NB4 (cell line): ENCODE measurements at regions not wholly inside any gene's neighbourhood (a gene's known extent, or its start where the extent isn't known, plus 50 kb on each side); places are given as distances from the start of the nearest gene placed in this dataset.
"Not testable (repeated sequence)": the region's sequence is repeated elsewhere in the genome, so short reads cannot be mapped to it uniquely, and the experiment has no call there.

ENCODE experiments used
- DNase-seq: peaks from one replicate; pipeline ENCODE4 v3.0.0; 2010; ENCODE audit warnings: low read depth
- H3K4me3 ChIP-seq: one replicate; pipeline ENCODE4 v1.5.1; 2011; ENCODE audit warnings: mild to moderate bottlenecking, low read depth, low read length, moderate library complexity
- MAX ChIP-seq: IDR thresholded peaks from 2 replicates; pipeline ENCODE4 v1.6.1; 2011; ENCODE audit warnings: low read depth, low read length
- MYC ChIP-seq: IDR thresholded peaks from 2 replicates; pipeline ENCODE4 v1.6.1; 2011; ENCODE audit warnings: low read depth, low read length
- POLR2A ChIP-seq: IDR thresholded peaks from 2 replicates; pipeline ENCODE4 v1.6.1; 2011; ENCODE audit warnings: mild to moderate bottlenecking; ENCODE audit not compliant: insufficient read length; ENCODE audit errors: extremely low read depth
- TF ChIP-seq, protein P1 (sequence below): IDR thresholded peaks from one replicate; pipeline ENCODE4 v1.5.1; 2012; ENCODE audit warnings: low read depth, low read length

GRCh38 chr2:59756150-59756549 lies 797.3 kb downstream of the BCL11A start:
- TF ChIP-seq, protein P1, sequence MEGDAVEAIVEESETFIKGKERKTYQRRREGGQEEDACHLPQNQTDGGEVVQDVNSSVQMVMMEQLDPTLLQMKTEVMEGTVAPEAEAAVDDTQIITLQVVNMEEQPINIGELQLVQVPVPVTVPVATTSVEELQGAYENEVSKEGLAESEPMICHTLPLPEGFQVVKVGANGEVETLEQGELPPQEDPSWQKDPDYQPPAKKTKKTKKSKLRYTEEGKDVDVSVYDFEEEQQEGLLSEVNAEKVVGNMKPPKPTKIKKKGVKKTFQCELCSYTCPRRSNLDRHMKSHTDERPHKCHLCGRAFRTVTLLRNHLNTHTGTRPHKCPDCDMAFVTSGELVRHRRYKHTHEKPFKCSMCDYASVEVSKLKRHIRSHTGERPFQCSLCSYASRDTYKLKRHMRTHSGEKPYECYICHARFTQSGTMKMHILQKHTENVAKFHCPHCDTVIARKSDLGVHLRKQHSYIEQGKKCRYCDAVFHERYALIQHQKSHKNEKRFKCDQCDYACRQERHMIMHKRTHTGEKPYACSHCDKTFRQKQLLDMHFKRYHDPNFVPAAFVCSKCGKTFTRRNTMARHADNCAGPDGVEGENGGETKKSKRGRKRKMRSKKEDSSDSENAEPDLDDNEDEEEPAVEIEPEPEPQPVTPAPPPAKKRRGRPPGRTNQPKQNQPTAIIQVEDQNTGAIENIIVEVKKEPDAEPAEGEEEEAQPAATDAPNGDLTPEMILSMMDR = no peak
- TF ChIP-seq MAX = no peak
- TF ChIP-seq MYC = no peak
- TF ChIP-seq POLR2A = no peak
- peak; percentile 75 for DNase-seq
- no peak overlapping the region for H3K4me3 ChIP-seq

DNA sequence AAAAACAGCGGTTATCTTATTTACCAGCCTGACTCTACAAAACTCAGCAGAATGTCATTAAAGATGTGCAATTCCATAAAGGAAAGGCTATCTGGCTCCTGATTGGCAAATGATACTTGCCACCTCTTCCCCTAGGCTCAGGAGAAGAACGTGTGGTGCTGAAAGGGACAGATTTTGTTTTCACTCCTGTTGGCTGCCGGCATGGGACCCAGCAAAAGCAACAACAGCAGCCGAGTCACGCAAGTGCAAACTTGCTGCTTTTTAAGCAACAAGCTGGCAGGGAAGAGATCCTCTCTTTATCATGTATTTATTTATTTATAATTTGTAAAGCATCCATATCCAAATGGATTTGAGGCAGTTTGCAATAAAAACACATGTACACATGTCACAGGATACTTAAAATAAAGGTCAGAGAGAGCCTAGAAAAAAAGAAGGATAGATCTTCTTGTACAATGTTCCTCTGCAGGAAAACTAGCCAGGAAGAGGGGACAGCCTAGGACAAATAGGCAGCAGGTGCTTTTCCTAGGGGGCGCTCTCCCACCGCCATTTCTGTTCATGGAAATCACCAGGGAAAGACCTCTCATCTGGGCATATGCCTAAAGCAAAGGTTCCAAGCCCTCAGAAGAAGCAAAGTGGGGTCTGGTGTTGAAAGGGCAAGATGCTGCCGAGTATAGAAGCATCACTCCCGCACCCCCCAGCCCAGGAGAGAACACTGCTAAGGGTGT lies 799.3 kb downstream of the BCL11A start:
- H3K4me3 ChIP-seq = no peak overlapping the region
- DNase-seq = no peak
- no peak for TF ChIP-seq MYC
- TF ChIP-seq, protein P1 = peak; percentile 29

DNA sequence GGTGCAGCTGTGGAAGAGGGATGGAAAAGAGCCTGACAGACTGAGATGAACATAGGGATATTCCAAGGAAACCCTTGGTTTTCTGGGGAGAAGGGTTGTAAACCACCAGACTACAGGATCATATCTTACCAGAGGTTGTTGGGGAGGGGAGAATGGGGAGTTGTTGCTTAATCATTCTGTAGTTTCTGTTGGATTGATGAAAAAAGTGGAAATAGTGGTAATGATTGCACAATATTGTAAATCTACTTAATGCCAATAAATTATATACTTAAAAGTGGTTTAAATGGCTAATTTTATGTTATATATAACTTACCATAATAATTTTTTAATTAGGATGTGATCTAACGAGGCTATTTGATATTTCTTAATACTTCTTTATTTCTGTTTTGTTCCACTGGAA lies 800.9 kb downstream of the BCL11A start:
- H3K4me3 ChIP-seq = no peak overlapping the region
- TF ChIP-seq, protein P1 = no peak
- TF ChIP-seq POLR2A = no peak
- peak; percentile 53 for DNase-seq

DNA sequence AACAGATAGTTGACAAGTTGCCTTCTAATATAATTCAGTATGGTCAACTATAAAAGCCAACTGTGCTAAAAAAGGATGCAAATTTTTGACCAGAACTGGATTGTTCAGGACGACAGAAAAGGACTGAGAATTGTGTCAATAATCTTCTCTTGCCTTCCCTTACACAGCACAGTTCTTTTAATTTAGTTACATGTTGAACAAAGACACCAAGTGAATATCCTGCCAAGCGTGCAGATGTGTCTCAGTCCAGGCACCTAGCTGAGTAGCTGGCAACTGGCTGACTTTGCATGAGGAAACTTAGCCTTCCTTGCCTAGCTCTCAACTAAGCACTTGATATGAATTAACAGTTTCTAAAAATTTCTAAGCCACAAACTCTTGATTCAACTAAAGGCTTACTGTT lies 801.4 kb downstream of the BCL11A start:
- H3K4me3 ChIP-seq = no peak overlapping the region
- TF ChIP-seq POLR2A (no peak), MAX (no peak), MYC (no peak)
- TF ChIP-seq, protein P1 = no peak

DNA sequence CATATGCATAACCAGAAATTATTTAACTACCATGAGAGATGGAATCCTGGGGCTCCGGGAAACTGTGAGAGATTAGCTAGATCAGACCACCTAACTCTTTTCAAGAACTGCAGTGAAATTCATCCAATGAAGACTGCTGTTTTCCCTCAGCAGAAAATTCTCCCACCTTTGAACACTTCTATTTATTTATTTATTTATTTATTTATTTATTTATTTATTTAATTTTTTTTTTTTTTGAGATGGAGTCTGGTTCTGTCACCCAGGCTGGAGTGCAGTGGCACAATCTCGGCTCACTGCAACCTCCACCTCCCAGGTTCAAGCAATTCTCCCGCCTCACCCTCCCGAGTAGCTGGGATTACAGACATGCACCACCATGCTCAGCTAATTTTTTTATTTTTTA lies 802.2 kb downstream of the BCL11A start:
- not testable (repeated sequence) for H3K4me3 ChIP-seq

More for the DNA sequence above, 801.4 kb downstream of the BCL11A start:
- peak; percentile 21 for DNase-seq

GRCh38 chr2:59746291-59746690 lies 807.2 kb downstream of the BCL11A start:
- TF ChIP-seq, protein P1 = no peak
- TF ChIP-seq POLR2A = no peak
- TF ChIP-seq MAX = no peak
- no peak for TF ChIP-seq MYC
- no peak overlapping the region for H3K4me3 ChIP-seq
- DNase-seq = no peak

More for the DNA sequence above, 802.2 kb downstream of the BCL11A start:
- DNase-seq = not testable (repeated sequence)

DNA sequence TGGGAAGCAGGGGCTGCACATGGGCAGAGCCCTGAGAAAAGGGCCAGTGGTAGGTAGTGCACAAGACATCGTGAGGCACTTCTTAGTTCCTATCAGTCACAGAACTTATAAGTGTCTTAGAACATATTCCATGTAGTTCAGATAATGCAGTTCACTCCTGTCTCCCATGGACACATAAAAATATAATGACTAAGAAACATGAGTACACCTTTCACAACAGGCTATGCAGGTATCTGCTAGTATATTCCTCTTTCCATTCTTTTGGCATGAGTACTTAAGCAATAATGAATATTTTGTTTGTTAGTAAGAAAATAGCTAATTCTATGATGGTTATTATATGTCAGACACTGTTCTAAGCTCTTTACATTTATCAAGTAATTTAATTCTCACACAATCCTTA lies 808.4 kb downstream of the BCL11A start:
- TF ChIP-seq MAX (no peak), MYC (no peak), POLR2A (no peak)
- TF ChIP-seq, protein P1 = no peak
- DNase-seq = no peak
- no peak overlapping the region for H3K4me3 ChIP-seq
